Activated naive CD8-positive, alpha-beta T cell treated with anti-CD3 and anti-CD28 coated beads, Interleukin-2, amount 10 ng/mL, durations not matched to agents 7 days and 5 days (primary cell): ENCODE measurements at regions not wholly inside any gene's neighbourhood (a gene's known extent, or its start where the extent isn't known, plus 50 kb on each side); places are given as distances from the start of the nearest gene placed in this dataset.

Source experiments
- ATAC-seq: fragments of 150-1000 bp; cut with Tn5 transposase; one replicate; pipeline ENCODE4 v1.10.0; 2021; ENCODE audit warnings: low read depth, moderate library complexity
- POLR2A ChIA-PET: fragments of 350-600 bp; sonication (Branson Sonifier 250); formaldehyde crosslinking; loops from one replicate; lab custom pipeline; 2021; ENCODE audit warnings: antibody characterized with exemption; lab: Charles Lee
- DNase-seq: peaks from one replicate; pipeline ENCODE4 v3.0.0; 2021
- H3K27ac Mint-ChIP-seq: one replicate; pipeline ENCODE4 v1.8.0; 2022; ENCODE audit warnings: mild to moderate bottlenecking, mixed read lengths
- H3K27me3 Mint-ChIP-seq: one replicate; pipeline ENCODE4 v1.8.0; 2022; ENCODE audit warnings: mild to moderate bottlenecking, moderate library complexity, mixed read lengths
- H3K36me3 Mint-ChIP-seq: one replicate; pipeline ENCODE4 v1.8.0; 2021; ENCODE audit warnings: mild to moderate bottlenecking, mixed read lengths
- H3K4me1 Mint-ChIP-seq: one replicate; pipeline ENCODE4 v1.8.0; 2021; ENCODE audit warnings: mixed read lengths
- H3K4me3 Mint-ChIP-seq: one replicate; pipeline ENCODE4 v1.8.0; 2022; ENCODE audit warnings: mild to moderate bottlenecking, moderate library complexity, mixed read lengths
- H3K9me3 Mint-ChIP-seq: one replicate; pipeline ENCODE4 v1.8.0; 2021; ENCODE audit warnings: mixed read lengths

DNA sequence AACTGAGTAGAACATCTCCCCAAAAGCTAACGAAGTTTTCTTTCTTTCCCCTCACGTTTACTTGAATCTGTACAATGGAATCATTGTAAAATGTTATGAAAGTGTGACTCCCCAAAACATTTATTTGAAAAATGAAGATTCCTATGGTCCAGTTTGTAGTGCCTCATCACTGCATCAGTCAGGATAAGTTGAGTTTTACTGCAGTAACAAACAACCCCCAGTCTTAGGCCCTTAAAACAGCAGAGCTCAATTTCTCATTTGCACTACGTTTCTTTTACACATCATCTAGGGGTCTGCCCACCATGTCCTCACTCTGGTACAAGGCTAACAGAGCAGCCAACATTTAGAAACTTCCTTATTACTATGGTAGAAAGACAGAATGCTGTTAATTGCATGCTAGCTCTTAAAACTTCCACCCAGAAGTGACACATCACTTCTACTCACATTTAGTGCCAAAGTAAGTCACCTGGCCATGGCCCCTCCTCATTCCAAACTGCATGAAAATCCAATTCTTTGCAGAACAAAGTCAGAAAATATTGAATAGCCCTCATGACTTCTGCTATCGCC, 546.4 kb downstream of the MED13L start:
- ATAC-seq (no peak), DNase-seq (no peak)
- H3K27me3 Mint-ChIP-seq, result no peaks in the 10 kb centered on the region
- no peaks in the 10 kb centered on the region for H3K36me3 Mint-ChIP-seq
- H3K4me3 Mint-ChIP-seq, result no peak overlapping the region
- no peaks in the 10 kb centered on the region for H3K4me1 Mint-ChIP-seq
- no peak overlapping the region for H3K27ac Mint-ChIP-seq
- H3K9me3 Mint-ChIP-seq, result peaks cover 2% of the 10 kb centered on the region
- POLR2A ChIA-PET, result no interaction called here

DNA sequence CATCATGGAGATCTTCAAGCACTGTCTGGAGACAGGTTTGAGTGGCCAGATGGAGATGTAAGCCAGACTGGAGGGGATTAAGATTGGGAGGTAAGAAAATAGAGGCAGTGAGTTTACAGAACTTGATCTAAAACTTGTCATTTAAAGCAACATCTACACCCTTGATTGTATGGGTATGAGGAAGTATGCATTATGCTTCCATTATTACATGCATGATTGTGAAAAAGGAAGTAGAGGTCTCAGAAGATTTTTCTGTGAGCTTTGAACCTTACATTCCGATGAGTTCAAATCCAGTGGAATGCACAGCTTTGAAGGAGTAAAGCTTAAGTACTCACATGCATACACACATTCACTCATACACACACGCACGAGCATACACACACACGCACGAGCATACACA, 550.8 kb downstream of the MED13L start:
- no peak for DNase-seq
- Mint-ChIP-seq H3K4me3 (no peak overlapping the region), H3K36me3 (no peaks in the 10 kb centered on the region), H3K4me1 (no peaks in the 10 kb centered on the region), H3K27ac (no peak overlapping the region), H3K27me3 (no peaks in the 10 kb centered on the region), H3K9me3 (no peaks in the 10 kb centered on the region)
- ATAC-seq, result no peak
- POLR2A ChIA-PET, result no interaction called here

DNA sequence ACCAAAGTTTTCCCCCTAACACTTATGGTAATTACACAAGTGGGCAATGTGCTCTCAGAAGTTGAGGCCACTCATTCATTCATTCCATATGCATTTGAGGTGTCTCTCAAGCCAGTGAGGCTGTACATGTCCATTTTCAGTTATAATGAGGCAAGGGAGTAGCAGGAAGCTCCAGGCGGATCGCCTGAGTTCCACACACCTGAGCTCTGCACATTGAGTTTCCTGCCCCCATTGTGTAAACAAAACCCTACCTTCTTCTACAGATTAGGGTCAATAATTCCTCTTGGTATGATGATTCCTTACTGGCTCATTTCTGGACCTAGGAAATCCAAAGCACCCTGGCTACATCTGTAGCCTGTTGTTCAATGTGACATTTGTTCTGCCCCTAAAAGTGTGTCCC, 555.3 kb downstream of the MED13L start:
- no peak for DNase-seq
- no peaks in the 10 kb centered on the region for H3K9me3 Mint-ChIP-seq
- H3K4me1 Mint-ChIP-seq, result no peaks in the 10 kb centered on the region
- H3K36me3 Mint-ChIP-seq, result no peaks in the 10 kb centered on the region
- POLR2A ChIA-PET, result no interaction called here
- no peaks in the 10 kb centered on the region for H3K27me3 Mint-ChIP-seq
- H3K27ac Mint-ChIP-seq, result no peak overlapping the region
- H3K4me3 Mint-ChIP-seq, result no peak overlapping the region
- ATAC-seq, result no peak

DNA sequence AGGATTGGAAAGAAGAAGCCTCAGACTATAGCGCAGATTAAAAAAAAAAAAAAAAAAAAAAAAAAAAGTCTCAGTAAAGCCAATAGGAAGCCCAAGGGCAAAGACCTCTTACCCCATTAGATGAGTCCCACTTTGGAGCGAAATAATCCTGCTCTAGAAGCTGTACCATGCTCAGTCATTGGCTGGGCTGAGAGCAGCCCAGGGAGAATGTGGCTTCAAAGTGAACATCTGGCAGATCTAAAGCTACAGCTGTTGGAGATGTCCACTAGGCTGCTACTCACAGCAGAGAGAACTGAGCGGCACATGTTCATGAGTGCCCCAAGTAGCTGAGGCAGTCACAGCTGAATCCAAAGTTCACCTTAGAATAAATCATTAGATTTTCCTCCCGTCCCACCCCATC, 560.9 kb downstream of the MED13L start:
- DNase-seq, result no peak
- Mint-ChIP-seq H3K9me3 (no peaks in the 10 kb centered on the region), H3K4me3 (no peak overlapping the region), H3K27ac (no peak overlapping the region), H3K27me3 (no peaks in the 10 kb centered on the region), H3K36me3 (no peaks in the 10 kb centered on the region), H3K4me1 (no peaks in the 10 kb centered on the region)
- POLR2A ChIA-PET, result no interaction called here
- no peak for ATAC-seq

DNA sequence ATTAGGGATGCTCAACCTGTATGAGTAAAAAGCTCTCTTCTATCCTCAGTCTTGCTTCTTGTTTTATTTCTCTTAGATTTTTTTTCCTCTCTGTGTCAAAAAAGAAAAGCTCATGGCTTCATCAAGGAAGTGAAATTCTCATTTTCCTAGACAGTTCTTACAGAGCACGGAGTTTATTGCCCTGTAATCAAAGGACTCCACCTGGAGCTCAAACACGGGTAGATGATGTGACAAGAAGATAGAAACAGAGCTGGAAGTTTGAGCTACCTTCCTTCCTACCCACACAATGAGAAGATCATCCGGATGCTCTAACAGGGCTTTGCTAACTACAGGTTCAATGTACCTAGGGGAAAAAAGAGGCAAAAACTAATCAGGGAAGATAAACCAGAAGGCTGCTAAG, 564.8 kb downstream of the MED13L start:
- ATAC-seq (no peak), DNase-seq (no peak)
- Mint-ChIP-seq H3K27me3 (no peaks in the 10 kb centered on the region), H3K4me3 (no peak overlapping the region), H3K9me3 (no peaks in the 10 kb centered on the region), H3K4me1 (no peaks in the 10 kb centered on the region), H3K27ac (no peak overlapping the region), H3K36me3 (no peaks in the 10 kb centered on the region)
- POLR2A ChIA-PET, result no interaction called here

DNA sequence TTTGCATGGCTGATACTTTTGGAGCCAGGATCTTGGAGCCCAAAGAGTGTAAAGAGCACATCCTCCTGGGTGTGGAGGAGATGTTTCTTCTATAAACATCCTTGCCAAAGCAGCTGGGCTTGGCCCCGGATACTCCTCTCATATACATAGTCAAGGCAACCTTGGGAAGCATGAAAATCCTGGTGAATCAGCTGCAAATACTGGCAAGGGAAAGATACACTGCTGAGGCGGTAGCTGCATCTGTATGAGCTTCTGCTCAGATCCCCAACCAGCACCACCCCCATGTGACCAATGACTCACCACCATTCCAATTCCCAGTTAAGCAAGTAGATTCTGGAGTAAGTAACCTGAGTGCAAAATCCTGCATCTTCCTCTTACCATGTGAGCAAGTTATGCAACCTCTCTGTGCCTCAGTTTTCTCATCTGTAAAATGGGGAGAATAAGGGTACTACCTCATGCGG, 567.4 kb downstream of the MED13L start:
- H3K4me3 Mint-ChIP-seq, result no peak overlapping the region
- no peaks in the 10 kb centered on the region for H3K4me1 Mint-ChIP-seq
- POLR2A ChIA-PET, result no interaction called here
- H3K9me3 Mint-ChIP-seq, result peaks cover 4% of the 10 kb centered on the region
- H3K27me3 Mint-ChIP-seq, result no peaks in the 10 kb centered on the region
- ATAC-seq (no peak), DNase-seq (no peak)
- H3K36me3 Mint-ChIP-seq, result no peaks in the 10 kb centered on the region
- no peak overlapping the region for H3K27ac Mint-ChIP-seq

DNA sequence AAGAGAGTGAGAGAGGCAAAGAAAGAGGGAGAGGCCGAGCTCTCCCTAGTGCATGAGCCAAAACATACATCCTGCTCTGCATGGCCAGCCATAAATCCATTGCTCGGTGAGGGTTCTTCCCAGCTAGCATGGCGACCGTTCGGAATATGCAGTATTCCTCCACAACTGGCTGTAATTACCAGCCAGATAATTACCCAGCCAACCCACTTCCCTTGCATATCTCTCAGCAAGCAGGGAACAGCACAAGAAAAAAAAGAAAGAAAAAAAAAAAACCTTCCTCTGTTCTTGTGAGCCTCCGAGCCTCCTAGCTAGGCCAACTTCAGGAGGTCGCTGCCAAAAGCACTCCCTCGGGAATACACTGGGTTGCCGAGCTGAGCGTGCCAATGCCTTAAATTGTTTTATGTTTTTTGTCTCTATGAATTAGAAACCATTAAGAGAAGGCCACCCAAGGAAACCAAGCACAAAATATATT, 567.9 kb downstream of the MED13L start:
- H3K4me3 Mint-ChIP-seq, result no peak overlapping the region
- H3K27ac Mint-ChIP-seq, result no peak overlapping the region
- no peaks in the 10 kb centered on the region for H3K36me3 Mint-ChIP-seq
- DNase-seq (no peak), ATAC-seq (no peak)
- POLR2A ChIA-PET, result no interaction called here
- no peaks in the 10 kb centered on the region for H3K4me1 Mint-ChIP-seq
- H3K9me3 Mint-ChIP-seq, result peaks cover 4% of the 10 kb centered on the region
- no peaks in the 10 kb centered on the region for H3K27me3 Mint-ChIP-seq

DNA sequence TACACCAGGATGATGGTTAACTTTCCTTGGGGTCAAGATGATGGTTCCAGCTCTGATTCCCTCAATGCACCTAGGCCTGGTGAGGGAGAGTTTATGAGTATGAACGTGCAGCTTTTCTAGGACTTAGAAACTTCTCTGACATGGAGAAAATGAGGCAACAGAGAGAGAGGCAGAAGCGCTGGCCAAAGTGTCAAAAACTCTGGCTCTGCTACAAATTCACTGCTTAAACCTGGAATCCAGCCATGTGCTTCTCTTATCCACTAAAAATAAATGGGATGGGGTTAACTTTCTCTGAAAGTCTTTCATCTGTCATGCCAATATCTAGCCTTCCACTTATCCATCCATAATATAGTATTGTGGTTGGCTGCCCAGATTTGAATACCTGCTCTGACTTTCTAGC, 568.7 kb downstream of the MED13L start:
- Mint-ChIP-seq H3K9me3 (peaks cover 4% of the 10 kb centered on the region), H3K27me3 (no peaks in the 10 kb centered on the region), H3K27ac (no peak overlapping the region), H3K36me3 (no peaks in the 10 kb centered on the region), H3K4me1 (no peaks in the 10 kb centered on the region), H3K4me3 (no peak overlapping the region)
- DNase-seq (no peak), ATAC-seq (no peak)
- POLR2A ChIA-PET, result no interaction called here

DNA sequence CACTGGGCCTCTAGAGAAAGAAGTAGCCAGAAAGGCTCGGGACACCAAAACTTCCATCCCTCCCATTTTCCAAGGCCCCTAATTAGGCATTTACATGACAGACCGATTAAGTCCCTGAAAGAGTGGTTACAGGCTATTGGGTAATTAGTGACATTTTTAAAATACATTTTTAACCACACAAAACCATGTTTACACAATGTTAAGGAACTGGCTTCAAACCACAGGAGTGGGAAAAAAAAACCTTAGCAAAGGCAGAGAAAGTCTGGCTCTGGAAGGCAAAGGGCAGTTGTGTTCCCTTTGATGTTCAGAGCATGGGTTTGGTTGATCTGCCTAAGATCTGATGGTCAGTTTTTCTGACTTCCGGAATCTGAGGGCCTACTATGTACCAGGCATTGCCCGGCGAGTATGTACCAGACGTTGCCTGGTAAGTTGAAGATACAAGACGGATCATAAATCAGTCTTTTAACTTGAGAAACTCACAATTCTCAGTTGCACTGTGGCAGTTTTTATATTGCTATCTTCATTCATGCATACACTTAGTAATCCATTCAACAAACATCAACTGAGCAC, 576.5 kb downstream of the MED13L start:
- ATAC-seq (no peak), DNase-seq (no peak)
- no peak overlapping the region for H3K4me3 Mint-ChIP-seq
- no peak overlapping the region for H3K27ac Mint-ChIP-seq
- H3K36me3 Mint-ChIP-seq, result no peaks in the 10 kb centered on the region
- POLR2A ChIA-PET, result no interaction called here
- peaks cover 5% of the 10 kb centered on the region for H3K9me3 Mint-ChIP-seq
- H3K27me3 Mint-ChIP-seq, result no peaks in the 10 kb centered on the region
- no peaks in the 10 kb centered on the region for H3K4me1 Mint-ChIP-seq

DNA sequence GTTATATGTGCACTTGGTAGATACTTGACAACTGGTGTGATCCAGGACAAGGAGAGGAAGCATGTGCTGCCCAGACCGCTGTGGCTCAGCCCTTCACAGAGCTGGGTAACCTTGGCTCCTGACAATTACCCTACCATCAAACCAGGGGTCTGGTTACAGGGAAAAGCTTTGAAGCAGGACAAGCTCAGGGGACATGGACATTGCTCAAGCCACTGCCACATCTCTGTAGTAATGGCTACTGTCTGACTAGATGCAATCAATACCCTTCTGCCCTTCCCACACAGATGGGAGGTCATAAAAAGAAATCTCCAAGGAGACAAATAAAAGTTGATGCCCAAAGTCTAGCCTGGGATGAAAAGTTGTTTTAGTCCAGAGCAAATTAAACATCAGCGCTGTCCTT, 577.4 kb downstream of the MED13L start:
- no peaks in the 10 kb centered on the region for H3K4me1 Mint-ChIP-seq
- H3K27ac Mint-ChIP-seq, result no peak overlapping the region
- no peak overlapping the region for H3K4me3 Mint-ChIP-seq
- H3K27me3 Mint-ChIP-seq, result no peaks in the 10 kb centered on the region
- POLR2A ChIA-PET, result no interaction called here
- no peak for DNase-seq
- ATAC-seq, result no peak
- H3K9me3 Mint-ChIP-seq, result peaks cover 5% of the 10 kb centered on the region
- H3K36me3 Mint-ChIP-seq, result no peaks in the 10 kb centered on the region

DNA sequence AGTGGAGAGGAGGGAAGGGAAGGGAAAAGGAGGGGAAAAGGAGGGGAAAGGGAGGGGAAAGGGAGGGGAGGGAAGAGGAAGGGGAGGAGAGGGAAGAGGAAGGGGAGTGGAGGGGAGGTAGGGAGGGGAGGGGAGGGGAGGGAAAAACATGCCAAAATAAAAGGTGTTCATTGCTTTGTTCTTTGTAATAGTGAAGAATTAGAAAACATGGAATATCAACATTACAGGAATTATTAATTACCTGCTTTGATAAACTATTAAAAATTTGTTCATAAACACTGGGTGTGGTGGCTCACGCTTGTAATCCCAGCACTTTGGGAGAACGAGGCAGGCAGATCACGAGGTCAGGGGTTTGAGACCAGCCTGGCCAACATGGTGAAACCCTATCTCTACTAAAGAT, 579.2 kb downstream of the MED13L start:
- Mint-ChIP-seq H3K36me3 (no peaks in the 10 kb centered on the region), H3K4me1 (no peaks in the 10 kb centered on the region), H3K27me3 (no peaks in the 10 kb centered on the region), H3K4me3 (no peak overlapping the region), H3K27ac (no peak overlapping the region), H3K9me3 (peaks cover 5% of the 10 kb centered on the region)
- POLR2A ChIA-PET, result no interaction called here
- ATAC-seq, result no peak
- DNase-seq, result no peak

DNA sequence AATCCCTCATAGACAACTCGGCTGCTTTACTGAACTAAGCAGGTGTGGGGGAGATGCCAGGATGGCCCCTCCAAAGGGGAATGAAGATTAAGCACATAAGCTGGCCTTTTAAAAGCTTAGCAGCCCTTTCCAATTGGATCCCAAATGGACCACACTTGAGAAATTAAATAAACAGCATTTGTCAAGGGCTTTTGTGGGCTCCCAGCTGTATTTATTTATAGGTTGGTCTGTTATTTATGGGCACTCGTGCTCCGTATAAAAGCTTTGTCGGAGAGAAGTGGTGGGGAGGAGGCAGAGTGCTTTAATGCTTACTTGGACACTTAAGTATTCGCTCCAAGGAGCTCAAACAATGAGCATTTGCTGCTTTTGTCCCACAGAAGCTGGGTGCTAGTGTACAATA, 580.2 kb downstream of the MED13L start:
- Mint-ChIP-seq H3K27me3 (no peaks in the 10 kb centered on the region), H3K36me3 (no peaks in the 10 kb centered on the region), H3K9me3 (peaks cover 5% of the 10 kb centered on the region), H3K27ac (no peak overlapping the region), H3K4me3 (no peak overlapping the region), H3K4me1 (no peaks in the 10 kb centered on the region)
- DNase-seq, result no peak
- ATAC-seq, result no peak
- POLR2A ChIA-PET, result no interaction called here

DNA sequence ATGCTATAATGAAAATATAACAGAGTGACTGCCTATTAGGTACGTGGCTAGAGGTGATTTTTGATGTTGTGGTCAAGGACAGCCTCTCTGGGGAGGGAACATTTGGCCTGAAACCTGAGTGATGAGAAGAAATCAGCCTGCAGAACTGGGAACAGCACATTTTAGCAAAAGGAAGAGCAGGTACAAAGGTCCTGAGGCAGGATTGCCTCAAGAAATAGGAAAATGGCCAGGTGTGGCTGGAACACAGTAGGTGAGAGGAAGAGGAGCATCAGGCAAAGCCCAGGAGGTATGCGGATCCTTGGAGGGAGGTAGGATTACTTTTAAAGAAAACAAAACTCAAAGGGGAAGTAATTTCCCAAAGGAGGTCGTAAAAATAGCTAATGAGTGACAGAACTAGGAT, 582.9 kb downstream of the MED13L start:
- Mint-ChIP-seq H3K4me3 (no peak overlapping the region), H3K9me3 (no peaks in the 10 kb centered on the region), H3K36me3 (no peaks in the 10 kb centered on the region), H3K27me3 (no peaks in the 10 kb centered on the region), H3K4me1 (no peaks in the 10 kb centered on the region), H3K27ac (no peak overlapping the region)
- no peak for ATAC-seq
- DNase-seq, result no peak
- POLR2A ChIA-PET, result no interaction called here

DNA sequence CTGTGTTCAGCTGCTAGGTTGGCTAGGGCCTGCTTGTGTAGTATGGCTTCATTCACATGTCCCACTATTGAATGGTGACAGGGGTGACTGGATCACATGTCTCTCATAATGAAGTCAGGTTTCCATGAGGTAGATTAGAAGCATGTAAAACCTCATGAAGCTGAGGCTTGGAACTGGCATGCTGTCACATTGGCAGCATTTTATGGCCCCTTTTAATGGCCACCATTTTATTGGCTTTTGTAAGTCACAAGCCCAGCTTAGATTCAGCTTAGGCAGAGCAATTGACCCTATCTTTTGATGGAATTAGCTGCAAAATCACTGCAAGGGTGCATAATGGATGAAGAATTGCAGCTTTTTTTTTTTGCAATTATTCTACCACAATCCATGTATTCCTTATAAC, 583.5 kb downstream of the MED13L start:
- no peak for DNase-seq
- no peaks in the 10 kb centered on the region for H3K27me3 Mint-ChIP-seq
- H3K27ac Mint-ChIP-seq, result no peak overlapping the region
- POLR2A ChIA-PET, result no interaction called here
- ATAC-seq, result no peak
- H3K36me3 Mint-ChIP-seq, result no peaks in the 10 kb centered on the region
- H3K9me3 Mint-ChIP-seq, result no peaks in the 10 kb centered on the region
- no peak overlapping the region for H3K4me3 Mint-ChIP-seq
- H3K4me1 Mint-ChIP-seq, result no peaks in the 10 kb centered on the region
